Liver (tissue), 8 donors: ENCODE measurements at regions not wholly inside any gene's neighbourhood (a gene's known extent, or its start where the extent isn't known, plus 50 kb on each side); places are given as distances from the start of the nearest gene placed in this dataset.

Experiments used
- DNase-seq: peaks from one replicate; pipeline ENCODE4 v3.0.0-alpha.2; 2017; ENCODE audit warnings: low spot score
- H3K27ac ChIP-seq, 2 donors: one replicate each; pipeline ENCODE4 v1.7.0; 2013; ENCODE audit warnings: inconsistent platforms in 2 of 2, low read length in 2 of 2, control low read depth in 1 of 2, low read depth in 1 of 2, mild to moderate bottlenecking in 1 of 2
- H3K27me3 ChIP-seq, 4 donors: one replicate each; pipeline versions ENCODE4 v1.6.1 to v1.7.0; 2013; ENCODE audit warnings: low read length in 3 of 4, inconsistent platforms in 1 of 4, mild to moderate bottlenecking in 1 of 4, moderate library complexity in 1 of 4; ENCODE audit not compliant: control insufficient read depth in 4 of 4, insufficient read depth in 4 of 4
- H3K36me3 ChIP-seq, 4 donors: one replicate each; pipeline versions ENCODE4 v1.6.1 to v1.7.0; 2013; ENCODE audit warnings: low read length in 3 of 4, mild to moderate bottlenecking in 3 of 4, low read depth in 1 of 4, moderate library complexity in 1 of 4; ENCODE audit not compliant: control insufficient read depth in 4 of 4, insufficient read depth in 3 of 4
- H3K4me1 ChIP-seq, 4 donors: one replicate each; pipeline versions ENCODE4 v1.6.1 to v1.7.0; 2013; ENCODE audit warnings: low read length in 3 of 4, mild to moderate bottlenecking in 3 of 4, moderate library complexity in 1 of 4; ENCODE audit not compliant: control insufficient read depth in 4 of 4, insufficient read depth in 4 of 4
- H3K4me3 ChIP-seq, 3 donors: one replicate each; pipeline versions ENCODE4 v1.6.1 to v1.7.0; 2013; ENCODE audit warnings: low read length in 3 of 3, control low read depth in 1 of 3, low read depth in 1 of 3, mild to moderate bottlenecking in 1 of 3
- H3K9ac ChIP-seq, 2 donors: one replicate each; pipeline ENCODE4 v1.7.0; 2013; ENCODE audit warnings: low read length in 2 of 2, mild to moderate bottlenecking in 2 of 2, moderate library complexity in 2 of 2, control low read depth in 1 of 2, low read depth in 1 of 2
- H3K9me3 ChIP-seq, 4 donors: one replicate each; pipeline versions ENCODE4 v1.6.1 to v1.7.0; 2013; ENCODE audit warnings: low read length in 3 of 4; ENCODE audit not compliant: control insufficient read depth in 4 of 4
- EGR1 ChIP-seq, 2 donors: IDR thresholded peaks; 2 replicates each; pipeline ENCODE4 v1.6.1; 2016 to 2018; ENCODE audit warnings: antibody characterized with exemption in 2 of 2, low read depth in 2 of 2
- FOXA1 ChIP-seq: IDR thresholded peaks from 2 replicates; pipeline ENCODE4 v1.6.1; 2016; ENCODE audit warnings: antibody characterized with exemption
- FOXA2 ChIP-seq: IDR thresholded peaks from 2 replicates; pipeline ENCODE4 v1.6.1; 2016; ENCODE audit warnings: antibody characterized with exemption
- GABPA ChIP-seq, 2 donors: IDR thresholded peaks in 1 of 2; conservative IDR thresholded peaks in 1 of 2; 2 replicates each; pipeline ENCODE4 v1.6.1; 2016; ENCODE audit warnings: antibody characterized with exemption in 2 of 2, mild to moderate bottlenecking in 1 of 2, moderate library complexity in 1 of 2
- HNF4A ChIP-seq, 2 donors: conservative IDR thresholded peaks; 2 replicates each; pipeline ENCODE4 v1.6.1; 2016; ENCODE audit warnings: antibody characterized with exemption in 2 of 2, mild to moderate bottlenecking in 2 of 2
- JUND ChIP-seq, 2 donors: IDR thresholded peaks; 2 replicates each; pipeline ENCODE4 v1.6.1; 2016; ENCODE audit warnings: antibody characterized with exemption in 2 of 2
- MAX ChIP-seq: IDR thresholded peaks from 2 replicates; pipeline ENCODE4 v1.6.1; 2016; ENCODE audit warnings: antibody characterized with exemption
- NR2F2 ChIP-seq: IDR thresholded peaks from 2 replicates; pipeline ENCODE4 v1.6.1; 2016; ENCODE audit warnings: antibody characterized with exemption
- RAD21 ChIP-seq, 2 donors: IDR thresholded peaks; 2 replicates each; pipeline ENCODE4 v1.6.1; 2016; ENCODE audit warnings: antibody characterized with exemption in 2 of 2, mild to moderate bottlenecking in 2 of 2
- RXRA ChIP-seq, 2 donors: IDR thresholded peaks; 2 replicates each; pipeline ENCODE4 v1.6.1; 2017 to 2018; ENCODE audit warnings: antibody characterized with exemption in 2 of 2, mild to moderate bottlenecking in 1 of 2
- TAF1 ChIP-seq: conservative IDR thresholded peaks from 2 replicates; pipeline ENCODE4 v1.6.1; 2016; ENCODE audit warnings: antibody characterized with exemption, mild to moderate bottlenecking
- YY1 ChIP-seq: IDR thresholded peaks from 2 replicates; pipeline ENCODE4 v1.6.1; 2016; ENCODE audit warnings: antibody characterized with exemption, mild to moderate bottlenecking
- WGBS: extraction: QIAGEN DNeasy Blood & Tissue Kit; methylation state at CpG from one replicate; pipeline ENCODE4 v1.1.7; 2013; 5-methylcytosine and 5-hydroxymethylcytosine counted together
- TF ChIP-seq, protein P1 (sequence below): IDR thresholded peaks from 2 replicates; pipeline ENCODE4 v1.6.1; 2016; ENCODE audit warnings: antibody characterized with exemption
- TF ChIP-seq, protein P2 (sequence below): IDR thresholded peaks from 2 replicates; pipeline ENCODE4 v1.6.1; 2016; ENCODE audit warnings: antibody characterized with exemption
- TF ChIP-seq, protein P3 (sequence below): IDR thresholded peaks from 2 replicates; pipeline ENCODE4 v1.6.1; 2016; ENCODE audit warnings: antibody characterized with exemption, mild to moderate bottlenecking
- TF ChIP-seq, protein P4 (sequence below): fragments of 150-350 bp; IDR thresholded peaks from 2 replicates; pipeline ENCODE4 v1.5.1; 2017; ENCODE audit warnings: improper control_type of control experiment, low read depth, low read length; ENCODE audit not compliant: missing input control
- donor health status: healthy.
- donor health status: healthy.
- donor health status: healthy.
- donor health status: healthy.
- donor health status: healthy.

DNA sequence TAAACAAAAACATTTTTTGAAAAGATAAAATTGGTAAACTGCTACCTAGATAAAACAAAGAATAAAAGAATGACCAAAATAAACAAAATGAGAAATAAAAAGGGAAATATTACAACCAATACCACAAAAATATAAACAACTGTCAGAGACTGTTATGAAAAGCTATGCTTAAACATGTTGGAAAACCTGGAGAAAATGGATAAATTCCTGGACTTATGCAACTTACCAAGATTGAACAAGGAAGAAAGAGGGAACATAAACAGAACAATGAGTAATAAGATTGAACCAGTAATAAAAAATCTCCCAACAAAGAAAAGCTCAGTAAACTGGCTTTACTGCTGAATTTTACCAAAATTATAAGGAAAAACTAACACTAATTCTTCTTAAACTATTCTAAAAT lies 518.7 kb downstream of the GRXCR1 start:
- Histone ChIP-seq H3K4me1 (no peaks in the 10 kb centered on the region), H3K9me3 (peaks cover 0 to 3% (median 2%) of the 10 kb centered on the region in 4 donors), H3K4me3 (no peak overlapping the region), H3K27me3 (peaks cover 0 to 3% (median 0%) of the 10 kb centered on the region in 4 donors), H3K9ac (no peak overlapping the region), H3K36me3 (no peaks in the 10 kb centered on the region), H3K27ac (no peak overlapping the region)
- no peak for DNase-seq
- TF ChIP-seq EGR1 (IDR thresholded peaks at IDR 0.05; ENCODE audit: low read depth in 2 of 2) (no peak), FOXA1 (no peak), FOXA2 (no peak), RXRA (IDR thresholded peaks at IDR 0.05) (no peak), MAX (no peak), NR2F2 (no peak), HNF4A (conservative IDR thresholded peaks at IDR 0.05) (no peak), RAD21 (IDR thresholded peaks at IDR 0.05) (no peak)
- TF ChIP-seq, protein P1, sequence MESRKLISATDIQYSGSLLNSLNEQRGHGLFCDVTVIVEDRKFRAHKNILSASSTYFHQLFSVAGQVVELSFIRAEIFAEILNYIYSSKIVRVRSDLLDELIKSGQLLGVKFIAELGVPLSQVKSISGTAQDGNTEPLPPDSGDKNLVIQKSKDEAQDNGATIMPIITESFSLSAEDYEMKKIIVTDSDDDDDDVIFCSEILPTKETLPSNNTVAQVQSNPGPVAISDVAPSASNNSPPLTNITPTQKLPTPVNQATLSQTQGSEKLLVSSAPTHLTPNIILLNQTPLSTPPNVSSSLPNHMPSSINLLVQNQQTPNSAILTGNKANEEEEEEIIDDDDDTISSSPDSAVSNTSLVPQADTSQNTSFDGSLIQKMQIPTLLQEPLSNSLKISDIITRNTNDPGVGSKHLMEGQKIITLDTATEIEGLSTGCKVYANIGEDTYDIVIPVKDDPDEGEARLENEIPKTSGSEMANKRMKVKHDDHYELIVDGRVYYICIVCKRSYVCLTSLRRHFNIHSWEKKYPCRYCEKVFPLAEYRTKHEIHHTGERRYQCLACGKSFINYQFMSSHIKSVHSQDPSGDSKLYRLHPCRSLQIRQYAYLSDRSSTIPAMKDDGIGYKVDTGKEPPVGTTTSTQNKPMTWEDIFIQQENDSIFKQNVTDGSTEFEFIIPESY: no peak
- TF ChIP-seq, protein P2, sequence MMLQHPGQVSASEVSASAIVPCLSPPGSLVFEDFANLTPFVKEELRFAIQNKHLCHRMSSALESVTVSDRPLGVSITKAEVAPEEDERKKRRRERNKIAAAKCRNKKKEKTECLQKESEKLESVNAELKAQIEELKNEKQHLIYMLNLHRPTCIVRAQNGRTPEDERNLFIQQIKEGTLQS: no peak

GRCh38 chr4:43423276-43423675 lies 530.8 kb downstream of the GRXCR1 start:
- H3K27me3 ChIP-seq: no peaks in the 10 kb centered on the region
- TF ChIP-seq JUND (IDR thresholded peaks at IDR 0.05) (no peak), TAF1 (no peak), HNF4A (conservative IDR thresholded peaks at IDR 0.05) (no peak), RAD21 (IDR thresholded peaks at IDR 0.05) (no peak), NR2F2 (no peak), YY1 (no peak), GABPA (IDR thresholded peaks at IDR 0.05 in 1 of 2, conservative IDR thresholded peaks at IDR 0.05 in 1 of 2) (no peak), FOXA2 (no peak), FOXA1 (no peak)
- TF ChIP-seq, protein P2: no peak
- TF ChIP-seq, protein P3, sequence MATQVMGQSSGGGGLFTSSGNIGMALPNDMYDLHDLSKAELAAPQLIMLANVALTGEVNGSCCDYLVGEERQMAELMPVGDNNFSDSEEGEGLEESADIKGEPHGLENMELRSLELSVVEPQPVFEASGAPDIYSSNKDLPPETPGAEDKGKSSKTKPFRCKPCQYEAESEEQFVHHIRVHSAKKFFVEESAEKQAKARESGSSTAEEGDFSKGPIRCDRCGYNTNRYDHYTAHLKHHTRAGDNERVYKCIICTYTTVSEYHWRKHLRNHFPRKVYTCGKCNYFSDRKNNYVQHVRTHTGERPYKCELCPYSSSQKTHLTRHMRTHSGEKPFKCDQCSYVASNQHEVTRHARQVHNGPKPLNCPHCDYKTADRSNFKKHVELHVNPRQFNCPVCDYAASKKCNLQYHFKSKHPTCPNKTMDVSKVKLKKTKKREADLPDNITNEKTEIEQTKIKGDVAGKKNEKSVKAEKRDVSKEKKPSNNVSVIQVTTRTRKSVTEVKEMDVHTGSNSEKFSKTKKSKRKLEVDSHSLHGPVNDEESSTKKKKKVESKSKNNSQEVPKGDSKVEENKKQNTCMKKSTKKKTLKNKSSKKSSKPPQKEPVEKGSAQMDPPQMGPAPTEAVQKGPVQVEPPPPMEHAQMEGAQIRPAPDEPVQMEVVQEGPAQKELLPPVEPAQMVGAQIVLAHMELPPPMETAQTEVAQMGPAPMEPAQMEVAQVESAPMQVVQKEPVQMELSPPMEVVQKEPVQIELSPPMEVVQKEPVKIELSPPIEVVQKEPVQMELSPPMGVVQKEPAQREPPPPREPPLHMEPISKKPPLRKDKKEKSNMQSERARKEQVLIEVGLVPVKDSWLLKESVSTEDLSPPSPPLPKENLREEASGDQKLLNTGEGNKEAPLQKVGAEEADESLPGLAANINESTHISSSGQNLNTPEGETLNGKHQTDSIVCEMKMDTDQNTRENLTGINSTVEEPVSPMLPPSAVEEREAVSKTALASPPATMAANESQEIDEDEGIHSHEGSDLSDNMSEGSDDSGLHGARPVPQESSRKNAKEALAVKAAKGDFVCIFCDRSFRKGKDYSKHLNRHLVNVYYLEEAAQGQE: no peak
- TF ChIP-seq, protein P4, sequence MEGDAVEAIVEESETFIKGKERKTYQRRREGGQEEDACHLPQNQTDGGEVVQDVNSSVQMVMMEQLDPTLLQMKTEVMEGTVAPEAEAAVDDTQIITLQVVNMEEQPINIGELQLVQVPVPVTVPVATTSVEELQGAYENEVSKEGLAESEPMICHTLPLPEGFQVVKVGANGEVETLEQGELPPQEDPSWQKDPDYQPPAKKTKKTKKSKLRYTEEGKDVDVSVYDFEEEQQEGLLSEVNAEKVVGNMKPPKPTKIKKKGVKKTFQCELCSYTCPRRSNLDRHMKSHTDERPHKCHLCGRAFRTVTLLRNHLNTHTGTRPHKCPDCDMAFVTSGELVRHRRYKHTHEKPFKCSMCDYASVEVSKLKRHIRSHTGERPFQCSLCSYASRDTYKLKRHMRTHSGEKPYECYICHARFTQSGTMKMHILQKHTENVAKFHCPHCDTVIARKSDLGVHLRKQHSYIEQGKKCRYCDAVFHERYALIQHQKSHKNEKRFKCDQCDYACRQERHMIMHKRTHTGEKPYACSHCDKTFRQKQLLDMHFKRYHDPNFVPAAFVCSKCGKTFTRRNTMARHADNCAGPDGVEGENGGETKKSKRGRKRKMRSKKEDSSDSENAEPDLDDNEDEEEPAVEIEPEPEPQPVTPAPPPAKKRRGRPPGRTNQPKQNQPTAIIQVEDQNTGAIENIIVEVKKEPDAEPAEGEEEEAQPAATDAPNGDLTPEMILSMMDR: no peak
- no peak for DNase-seq
- no peaks in the 10 kb centered on the region for H3K36me3 ChIP-seq
- no peaks in the 10 kb centered on the region for H3K4me1 ChIP-seq
- no peaks in the 10 kb centered on the region for H3K9me3 ChIP-seq
- no peak overlapping the region for H3K27ac ChIP-seq
- 83% methylated on average over 1 of the region's 1 CpG for WGBS
- no peak overlapping the region for H3K9ac ChIP-seq
- no peak overlapping the region for H3K4me3 ChIP-seq
